Stimulated activated CD8-positive, alpha-beta memory T cell treated with anti-CD3 and anti-CD28 coated beads, Interleukin-7, amount 100 ng/mL, for 1 hour (primary cell): ENCODE measurements at regions not wholly inside any gene's neighbourhood (a gene's known extent, or its start where the extent isn't known, plus 50 kb on each side); places are given as distances from the start of the nearest gene placed in this dataset.
"Not testable (repeated sequence)": the region's sequence is repeated elsewhere in the genome, so short reads cannot be mapped to it uniquely, and the experiment has no call there.

Source experiments
- DNase-seq, 2 donors: peaks; one replicate each; pipeline ENCODE4 v3.0.0-alpha.2; 2020; ENCODE audit warnings: low read depth in 2 of 2

- no peak for DNase-seq
Measured at GRCh38 chr2:106257830-106258229, 63.7 kb upstream of the UXS1 start.

GRCh38 chr2:106257135-106257534 lies 63.0 kb upstream of the UXS1 start:
- DNase-seq, result no peak

- not testable (repeated sequence) for DNase-seq
Measured at GRCh38 chr2:106249157-106249828, 55.2 kb upstream of the UXS1 start.

- DNase-seq, result not testable (repeated sequence)
Measured at GRCh38 chr2:106248548-106249151, 54.5 kb upstream of the UXS1 start.
